H1 (cell line): ENCODE measurements at regions not wholly inside any gene's neighbourhood (a gene's known extent, or its start where the extent isn't known, plus 50 kb on each side); places are given as distances from the start of the nearest gene placed in this dataset.

Experiments used
- BACH1 ChIP-seq: IDR thresholded peaks from 2 replicates; pipeline ENCODE4 v1.6.1; 2012; ENCODE audit warnings: low read length, improper control_type of control experiment
- SRF ChIP-seq: IDR thresholded peaks from 2 replicates; pipeline ENCODE4 v1.6.1; 2011; ENCODE audit warnings: mild to moderate bottlenecking, low read depth, low read length, moderate library complexity

DNA sequence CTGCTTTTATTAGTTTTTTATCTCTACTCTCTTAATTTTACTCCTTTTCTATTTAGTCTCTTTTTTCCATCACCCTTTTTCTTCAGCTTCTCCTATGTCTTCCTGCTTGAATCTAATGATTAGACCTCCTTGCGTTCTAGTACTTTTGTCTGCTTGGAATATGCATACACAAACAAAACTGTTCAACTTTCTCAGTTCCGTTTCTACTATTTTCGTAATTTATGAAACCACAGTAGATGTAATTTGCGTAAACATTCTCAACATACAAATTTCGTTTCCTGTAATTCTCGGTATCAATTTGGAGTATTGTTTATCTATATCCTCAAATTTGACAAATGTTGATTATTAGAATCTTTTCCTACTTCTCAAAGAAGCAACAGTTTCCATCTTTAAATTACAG is 772.5 kb downstream of the USP25 start (continued):
- TF ChIP-seq BACH1 = no peak
- TF ChIP-seq SRF = no peak
